OCI-LY3 (cell line): ENCODE measurements at regions not wholly inside any gene's neighbourhood (a gene's known extent, or its start where the extent isn't known, plus 50 kb on each side); places are given as distances from the start of the nearest gene placed in this dataset.

ENCODE experiments used
- CTCF ChIP-seq: fragments of 200-600, 300-600 bp; sonication (generic); IDR thresholded peaks from 2 replicates; pipeline ENCODE4 v1.5.1; 2014; ENCODE audit warnings: antibody characterized with exemption, low read length, low read depth
- EZH2phosphoT487 ChIP-seq: fragments of 200-600 bp; shearing (Covaris generic); IDR thresholded peaks from 2 replicates; pipeline ENCODE4 v1.6.1; 2018; ENCODE audit warnings: antibody characterized with exemption, mixed run types, low read depth

GRCh38 chr4:170748975-170749374 is 659.2 kb upstream of the AADAT start:
- TF ChIP-seq CTCF: no peak
- no peak for TF ChIP-seq EZH2phosphoT487
